ENCODE measurements at regions not wholly inside any gene's neighbourhood (a gene's known extent, or its start where the extent isn't known, plus 50 kb on each side); places are given as distances from the start of the nearest gene placed in this dataset.

GRCh38 chr13:33757713-33758112 lies 60.2 kb upstream of the RFC3 start:
- Histone ChIP-seq H3K27ac (no peak overlapping the region), H3K27me3 (replicated peaks; ENCODE audit: insufficient read depth) (no peaks in the 10 kb centered on the region), H3K9me3 (no peaks in the 10 kb centered on the region), H3K36me3 (no peaks in the 10 kb centered on the region), H3K4me3 (no peak overlapping the region), H3K4me1 (replicated peaks) (no peaks in the 10 kb centered on the region)
- no peak for TF ChIP-seq POLR2AphosphoS5 (IDR thresholded peaks at IDR 0.05)
- TF ChIP-seq POLR2A (IDR thresholded peaks at IDR 0.05), result no peak
- TF ChIP-seq CTCF (IDR thresholded peaks at IDR 0.05), result no peak
- no peak for DNase-seq (ENCODE audit: low spot score)
- intact Hi-C loops (cut with DNase I), result no loop called here
- 74% methylated on average over 2 of the region's 2 CpGs for WGBS

GRCh38 chr13:33758113-33758512 lies 59.8 kb upstream of the RFC3 start:
- no peaks in the 10 kb centered on the region for H3K36me3 ChIP-seq
- H3K27me3 ChIP-seq (replicated peaks; ENCODE audit: insufficient read depth), result no peaks in the 10 kb centered on the region
- H3K4me3 ChIP-seq, result no peak overlapping the region
- no peak overlapping the region for H3K27ac ChIP-seq
- no peaks in the 10 kb centered on the region for H3K4me1 ChIP-seq (replicated peaks)
- no peaks in the 10 kb centered on the region for H3K9me3 ChIP-seq
- TF ChIP-seq POLR2A (IDR thresholded peaks at IDR 0.05) (no peak), POLR2AphosphoS5 (IDR thresholded peaks at IDR 0.05) (no peak), CTCF (IDR thresholded peaks at IDR 0.05) (no peak)
- intact Hi-C loops (cut with DNase I), result no loop called here
- no peak for DNase-seq (ENCODE audit: low spot score)

- TF ChIP-seq CTCF (IDR thresholded peaks at IDR 0.05), result peak in 1 of 4 experiments; percentile 24
- no peak for TF ChIP-seq POLR2A (IDR thresholded peaks at IDR 0.05)
- peak; percentile 29 for TF ChIP-seq POLR2AphosphoS5 (IDR thresholded peaks at IDR 0.05)
- peak; percentile 17 for DNase-seq (ENCODE audit: low spot score)
- Histone ChIP-seq H3K27me3 (replicated peaks; ENCODE audit: insufficient read depth) (no peaks in the 10 kb centered on the region), H3K27ac (peak overlapping the region; percentile 19 to 49), H3K4me3 (no peak overlapping the region), H3K9me3 (no peaks in the 10 kb centered on the region), H3K36me3 (no peaks in the 10 kb centered on the region), H3K4me1 (replicated peaks) (no peaks in the 10 kb centered on the region)
- intact Hi-C loops (cut with DNase I), result no loop called here
- 29% methylated on average over 6 of the region's 6 CpGs for WGBS
Observed at GRCh38 chr13:33761740-33762139, 56.2 kb upstream of the RFC3 start.

- Histone ChIP-seq H3K27me3 (replicated peaks; ENCODE audit: insufficient read depth) (no peaks in the 10 kb centered on the region), H3K4me1 (replicated peaks) (no peaks in the 10 kb centered on the region), H3K27ac (no peak overlapping the region), H3K36me3 (no peaks in the 10 kb centered on the region), H3K4me3 (no peak overlapping the region), H3K9me3 (no peaks in the 10 kb centered on the region)
- 81% methylated on average over 2 of the region's 2 CpGs for WGBS
- no peak for DNase-seq (ENCODE audit: low spot score)
- intact Hi-C loops (cut with DNase I), result no loop called here
- TF ChIP-seq CTCF (IDR thresholded peaks at IDR 0.05) (no peak), POLR2AphosphoS5 (IDR thresholded peaks at IDR 0.05) (no peak), POLR2A (IDR thresholded peaks at IDR 0.05) (no peak)
Observed at GRCh38 chr13:33763021-33763420, 54.9 kb upstream of the RFC3 start.

GRCh38 chr13:33764716-33765115 lies 53.2 kb upstream of the RFC3 start:
- no peak for DNase-seq (ENCODE audit: low spot score)
- WGBS, result 65% methylated on average over 3 of the region's 3 CpGs
- Histone ChIP-seq H3K9me3 (no peaks in the 10 kb centered on the region), H3K36me3 (no peaks in the 10 kb centered on the region), H3K4me3 (no peak overlapping the region), H3K27me3 (replicated peaks; ENCODE audit: insufficient read depth) (no peaks in the 10 kb centered on the region), H3K27ac (no peak overlapping the region), H3K4me1 (replicated peaks) (no peaks in the 10 kb centered on the region)
- TF ChIP-seq POLR2A (IDR thresholded peaks at IDR 0.05), result no peak
- TF ChIP-seq CTCF (IDR thresholded peaks at IDR 0.05), result no peak
- no peak for TF ChIP-seq POLR2AphosphoS5 (IDR thresholded peaks at IDR 0.05)
- intact Hi-C loops (cut with DNase I), result no loop called here
